ENCODE measurements at regions not wholly inside any gene's neighbourhood (a gene's known extent, or its start where the extent isn't known, plus 50 kb on each side); places are given as distances from the start of the nearest gene placed in this dataset.

- TF ChIP-seq POLR2A (IDR thresholded peaks at IDR 0.05; ENCODE audit: control extremely low read depth in 1 of 2, low read depth in 2 of 2, low read length in 2 of 2) (no peak), TBP (IDR thresholded peaks at IDR 0.05; ENCODE audit: low read depth, low read length) (no peak), SAP30 (IDR thresholded peaks at IDR 0.05; ENCODE audit: insufficient read depth, insufficient replicate concordance, low read length) (no peak), GTF2F1 (IDR thresholded peaks at IDR 0.05; ENCODE audit: borderline replicate concordance, low read depth, low read length) (no peak), POLR2AphosphoS5 (IDR thresholded peaks at IDR 0.05; ENCODE audit: low read depth, low read length) (no peak), SIX5 (IDR thresholded peaks at IDR 0.05; ENCODE audit: low read depth, low read length) (no peak), SP1 (IDR thresholded peaks at IDR 0.05; ENCODE audit: low read depth, low read length) (no peak), CHD1 (IDR thresholded peaks at IDR 0.05; ENCODE audit: low read depth, low read length) (no peak), EP300 (IDR thresholded peaks at IDR 0.05; ENCODE audit: borderline replicate concordance in 1 of 2, low read depth in 2 of 2, low read length in 2 of 2) (no peak)
- TF ChIP-seq, protein P1, sequence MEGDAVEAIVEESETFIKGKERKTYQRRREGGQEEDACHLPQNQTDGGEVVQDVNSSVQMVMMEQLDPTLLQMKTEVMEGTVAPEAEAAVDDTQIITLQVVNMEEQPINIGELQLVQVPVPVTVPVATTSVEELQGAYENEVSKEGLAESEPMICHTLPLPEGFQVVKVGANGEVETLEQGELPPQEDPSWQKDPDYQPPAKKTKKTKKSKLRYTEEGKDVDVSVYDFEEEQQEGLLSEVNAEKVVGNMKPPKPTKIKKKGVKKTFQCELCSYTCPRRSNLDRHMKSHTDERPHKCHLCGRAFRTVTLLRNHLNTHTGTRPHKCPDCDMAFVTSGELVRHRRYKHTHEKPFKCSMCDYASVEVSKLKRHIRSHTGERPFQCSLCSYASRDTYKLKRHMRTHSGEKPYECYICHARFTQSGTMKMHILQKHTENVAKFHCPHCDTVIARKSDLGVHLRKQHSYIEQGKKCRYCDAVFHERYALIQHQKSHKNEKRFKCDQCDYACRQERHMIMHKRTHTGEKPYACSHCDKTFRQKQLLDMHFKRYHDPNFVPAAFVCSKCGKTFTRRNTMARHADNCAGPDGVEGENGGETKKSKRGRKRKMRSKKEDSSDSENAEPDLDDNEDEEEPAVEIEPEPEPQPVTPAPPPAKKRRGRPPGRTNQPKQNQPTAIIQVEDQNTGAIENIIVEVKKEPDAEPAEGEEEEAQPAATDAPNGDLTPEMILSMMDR (IDR thresholded peaks at IDR 0.05; ENCODE audit: control extremely low read depth in 1 of 3, insufficient read depth in 1 of 3, low read depth in 1 of 3, low read length in 3 of 3): no peak
Observed at GRCh38 chr5:38757451-38758245, 88.2 kb upstream of the OSMR start.

All from H1 (cell line).